ENCODE measurements at regions not wholly inside any gene's neighbourhood (a gene's known extent, or its start where the extent isn't known, plus 50 kb on each side); places are given as distances from the start of the nearest gene placed in this dataset.

GRCh38 chr6:100121854-100122609, 128.0 kb upstream of the MCHR2 start:
- TF ChIP-seq CTCF (conservative IDR thresholded peaks at IDR 0.05; ENCODE audit: low read depth, low read length), result no peak
- no peak for TF ChIP-seq EZH2 (IDR thresholded peaks at IDR 0.05; ENCODE audit: borderline replicate concordance, low read depth, low read length, poor library complexity, severe bottlenecking)

Measured in A673 (cell line).